ENCODE measurements at regions not wholly inside any gene's neighbourhood (a gene's known extent, or its start where the extent isn't known, plus 50 kb on each side); places are given as distances from the start of the nearest gene placed in this dataset.

DNA sequence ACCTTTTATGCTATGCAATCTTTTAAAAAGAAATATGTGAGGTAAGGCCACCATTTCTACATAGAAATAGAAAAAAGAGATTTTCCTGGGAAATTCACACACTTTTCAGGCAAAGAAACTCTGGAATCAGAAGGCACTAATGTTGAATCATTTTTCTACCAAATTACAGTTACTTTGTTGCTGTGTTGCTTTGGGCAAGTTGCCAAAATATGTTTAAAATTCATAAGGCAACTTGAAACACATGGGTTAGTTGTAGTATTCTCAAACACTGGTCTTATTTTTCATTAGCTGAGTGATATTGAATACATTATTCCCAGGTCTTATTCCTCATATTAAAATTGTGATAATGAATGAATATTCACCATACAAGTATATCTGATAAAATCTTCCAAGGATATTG is 195.0 kb upstream of the SLITRK1 start:
- H3K27ac ChIP-seq (ENCODE audit: low read length) = no peak overlapping the region
- H3K79me2 ChIP-seq (ENCODE audit: low read length) = no peaks in the 10 kb centered on the region
- H2AFZ ChIP-seq (ENCODE audit: low read length) = no peak overlapping the region
- H3K36me3 ChIP-seq (ENCODE audit: insufficient read depth, low read length) = no peaks in the 10 kb centered on the region
- H3K9me2 ChIP-seq (replicated peaks; ENCODE audit: insufficient read depth, low read length) = 0 out of 2 replicates have a peak, but pooled peaks cover 4% of the 10 kb centered on the region
- H4K20me1 ChIP-seq (ENCODE audit: insufficient read depth, low read depth, low read length) = no peaks in the 10 kb centered on the region
- H3K9me3 ChIP-seq (ENCODE audit: low read length) = peaks cover 28% of the 10 kb centered on the region
- no peak overlapping the region for H3K4me3 ChIP-seq (ENCODE audit: low read length)
- H3K4me1 ChIP-seq (ENCODE audit: low read length) = no peaks in the 10 kb centered on the region
- no peak overlapping the region for H3K9ac ChIP-seq (ENCODE audit: low read length)
- H3K4me2 ChIP-seq (ENCODE audit: low read depth, low read length, poor library complexity, severe bottlenecking) = no peak overlapping the region
- H3K27me3 ChIP-seq (ENCODE audit: low read length) = no peaks in the 10 kb centered on the region
- no peak for DNase-seq

DNA sequence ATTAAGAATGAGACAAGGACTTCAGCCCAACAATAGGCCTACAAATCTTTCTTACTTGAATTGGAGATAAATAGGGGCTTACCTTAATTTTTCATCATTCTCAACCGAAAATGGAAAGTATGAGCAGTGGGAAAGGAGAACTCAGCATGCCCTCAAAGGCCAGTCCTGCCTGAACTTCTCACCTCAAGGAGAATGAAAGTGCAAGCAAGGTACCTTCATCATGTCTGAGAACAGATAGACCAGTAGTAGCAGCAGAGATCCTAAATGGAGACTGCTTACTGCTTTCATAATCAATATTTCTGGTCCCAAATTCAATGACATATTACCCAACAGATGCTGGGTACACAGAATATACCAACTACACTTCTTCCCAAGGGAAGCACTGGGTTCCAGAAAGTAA is 194.0 kb upstream of the SLITRK1 start:
- 0 out of 2 replicates have a peak, but pooled peaks cover 4% of the 10 kb centered on the region for H3K9me2 ChIP-seq (replicated peaks; ENCODE audit: insufficient read depth, low read length)
- no peak overlapping the region for H3K4me2 ChIP-seq (ENCODE audit: low read depth, low read length, poor library complexity, severe bottlenecking)
- peaks cover 28% of the 10 kb centered on the region for H3K9me3 ChIP-seq (ENCODE audit: low read length)
- no peaks in the 10 kb centered on the region for H3K27me3 ChIP-seq (ENCODE audit: low read length)
- no peak overlapping the region for H2AFZ ChIP-seq (ENCODE audit: low read length)
- no peak overlapping the region for H3K27ac ChIP-seq (ENCODE audit: low read length)
- H3K9ac ChIP-seq (ENCODE audit: low read length) = no peak overlapping the region
- no peaks in the 10 kb centered on the region for H3K4me1 ChIP-seq (ENCODE audit: low read length)
- no peaks in the 10 kb centered on the region for H3K36me3 ChIP-seq (ENCODE audit: insufficient read depth, low read length)
- H3K4me3 ChIP-seq (ENCODE audit: low read length) = no peak overlapping the region
- no peaks in the 10 kb centered on the region for H3K79me2 ChIP-seq (ENCODE audit: low read length)
- DNase-seq = no peak
- H4K20me1 ChIP-seq (ENCODE audit: insufficient read depth, low read depth, low read length) = no peaks in the 10 kb centered on the region

DNA sequence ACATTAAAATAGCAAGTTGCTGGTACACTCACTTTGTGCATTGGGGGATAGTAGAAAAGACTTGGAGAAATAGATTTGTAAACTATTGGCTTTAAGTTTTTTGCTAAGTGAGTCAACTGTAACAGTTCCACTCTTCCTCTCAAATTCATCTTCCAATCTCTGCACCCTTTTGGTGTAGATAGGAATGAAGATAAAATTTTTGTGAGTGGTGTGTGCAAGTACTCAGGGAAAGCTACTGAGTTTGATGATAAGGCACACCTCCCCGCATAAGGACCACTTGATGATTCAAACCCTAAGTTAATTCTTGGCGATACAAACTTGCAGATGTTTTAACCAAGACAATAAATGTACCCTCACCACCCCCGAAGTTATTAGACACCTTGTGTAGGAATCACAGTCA is 168.3 kb upstream of the SLITRK1 start:
- DNase-seq = no peak
- Histone ChIP-seq H4K20me1 (ENCODE audit: insufficient read depth, low read depth, low read length) (no peaks in the 10 kb centered on the region), H3K27ac (ENCODE audit: low read length) (no peak overlapping the region), H3K4me2 (ENCODE audit: low read depth, low read length, poor library complexity, severe bottlenecking) (no peak overlapping the region), H3K9me3 (ENCODE audit: low read length) (peaks cover 19% of the 10 kb centered on the region), H3K4me3 (ENCODE audit: low read length) (no peak overlapping the region), H3K9me2 (replicated peaks; ENCODE audit: insufficient read depth, low read length) (no peaks in the 10 kb centered on the region), H3K27me3 (ENCODE audit: low read length) (no peaks in the 10 kb centered on the region), H3K4me1 (ENCODE audit: low read length) (no peaks in the 10 kb centered on the region), H3K36me3 (ENCODE audit: insufficient read depth, low read length) (no peaks in the 10 kb centered on the region), H3K79me2 (ENCODE audit: low read length) (no peaks in the 10 kb centered on the region), H2AFZ (ENCODE audit: low read length) (no peak overlapping the region), H3K9ac (ENCODE audit: low read length) (no peak overlapping the region)

DNA sequence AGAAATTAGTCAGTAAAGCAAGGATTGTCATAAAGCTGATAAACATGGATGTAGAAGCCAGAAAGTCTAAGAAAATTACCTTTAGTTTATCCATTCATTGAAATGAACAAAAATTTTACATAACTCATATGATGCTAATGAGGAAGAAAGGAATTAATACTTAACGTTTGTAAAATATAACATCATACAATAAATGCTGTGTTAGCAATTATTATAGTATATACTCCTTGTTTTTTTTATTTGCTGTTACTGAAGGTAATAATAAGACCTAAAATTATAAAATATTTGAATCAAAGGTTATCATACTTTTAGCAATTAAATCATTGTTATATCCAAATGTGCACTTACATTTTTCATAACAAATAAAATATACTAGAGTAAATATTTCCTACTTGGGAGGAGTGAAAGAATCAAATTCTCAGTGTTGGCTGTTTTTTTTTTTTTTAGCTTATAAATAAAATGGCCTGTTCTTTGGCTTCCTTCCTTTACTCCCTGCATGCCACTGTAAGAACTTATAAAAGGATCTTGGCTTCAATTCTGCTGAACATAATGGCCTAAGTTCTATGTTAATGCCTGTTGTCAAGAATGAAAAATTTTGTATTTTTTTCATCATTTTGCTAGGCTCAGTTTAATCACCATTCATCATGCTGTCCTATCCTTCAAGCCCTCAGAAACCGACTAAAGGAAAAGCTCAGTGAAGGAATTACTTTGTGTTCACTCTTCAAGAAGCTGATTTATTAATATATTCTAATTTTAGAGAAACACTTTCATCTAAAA is 167.4 kb upstream of the SLITRK1 start:
- Histone ChIP-seq H3K27me3 (ENCODE audit: low read length) (no peaks in the 10 kb centered on the region), H3K9ac (ENCODE audit: low read length) (no peak overlapping the region), H3K9me3 (ENCODE audit: low read length) (peaks cover 18% of the 10 kb centered on the region), H3K27ac (ENCODE audit: low read length) (no peak overlapping the region), H3K4me1 (ENCODE audit: low read length) (no peaks in the 10 kb centered on the region), H3K79me2 (ENCODE audit: low read length) (no peaks in the 10 kb centered on the region), H3K4me3 (ENCODE audit: low read length) (no peak overlapping the region), H2AFZ (ENCODE audit: low read length) (no peak overlapping the region), H3K36me3 (ENCODE audit: insufficient read depth, low read length) (no peaks in the 10 kb centered on the region), H4K20me1 (ENCODE audit: insufficient read depth, low read depth, low read length) (no peaks in the 10 kb centered on the region), H3K9me2 (replicated peaks; ENCODE audit: insufficient read depth, low read length) (no peaks in the 10 kb centered on the region), H3K4me2 (ENCODE audit: low read depth, low read length, poor library complexity, severe bottlenecking) (no peak overlapping the region)
- no peak for DNase-seq

DNA sequence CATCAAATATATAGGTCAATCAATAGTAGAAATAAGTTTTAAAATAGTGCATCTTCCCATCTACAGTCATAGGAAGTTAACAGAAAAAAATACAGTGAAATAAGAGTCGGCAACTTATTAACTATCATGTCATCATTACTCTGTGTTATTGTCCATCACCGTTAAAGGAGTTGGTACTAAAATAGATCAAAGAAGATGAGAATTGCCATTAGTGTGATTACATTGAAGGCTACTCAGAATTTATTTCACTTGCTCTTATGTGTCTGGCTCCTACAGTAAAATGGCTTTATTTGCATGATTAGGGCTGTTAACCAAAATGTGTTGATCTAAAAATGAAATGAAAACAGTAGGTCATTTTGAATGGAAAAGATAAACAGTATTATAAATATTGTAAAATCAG is 162.5 kb upstream of the SLITRK1 start:
- no peaks in the 10 kb centered on the region for H3K79me2 ChIP-seq (ENCODE audit: low read length)
- H3K9me2 ChIP-seq (replicated peaks; ENCODE audit: insufficient read depth, low read length) = no peaks in the 10 kb centered on the region
- H4K20me1 ChIP-seq (ENCODE audit: insufficient read depth, low read depth, low read length) = no peaks in the 10 kb centered on the region
- H3K4me1 ChIP-seq (ENCODE audit: low read length) = no peaks in the 10 kb centered on the region
- no peak overlapping the region for H3K4me2 ChIP-seq (ENCODE audit: low read depth, low read length, poor library complexity, severe bottlenecking)
- peaks cover 13% of the 10 kb centered on the region; the same call in 1 of the 2 replicates for H3K9me3 ChIP-seq (ENCODE audit: low read length)
- H3K27ac ChIP-seq (ENCODE audit: low read length) = no peak overlapping the region
- H3K36me3 ChIP-seq (ENCODE audit: insufficient read depth, low read length) = no peaks in the 10 kb centered on the region
- no peak overlapping the region for H3K9ac ChIP-seq (ENCODE audit: low read length)
- no peak overlapping the region for H3K4me3 ChIP-seq (ENCODE audit: low read length)
- no peak for DNase-seq
- no peaks in the 10 kb centered on the region for H3K27me3 ChIP-seq (ENCODE audit: low read length)
- no peak overlapping the region for H2AFZ ChIP-seq (ENCODE audit: low read length)

DNA sequence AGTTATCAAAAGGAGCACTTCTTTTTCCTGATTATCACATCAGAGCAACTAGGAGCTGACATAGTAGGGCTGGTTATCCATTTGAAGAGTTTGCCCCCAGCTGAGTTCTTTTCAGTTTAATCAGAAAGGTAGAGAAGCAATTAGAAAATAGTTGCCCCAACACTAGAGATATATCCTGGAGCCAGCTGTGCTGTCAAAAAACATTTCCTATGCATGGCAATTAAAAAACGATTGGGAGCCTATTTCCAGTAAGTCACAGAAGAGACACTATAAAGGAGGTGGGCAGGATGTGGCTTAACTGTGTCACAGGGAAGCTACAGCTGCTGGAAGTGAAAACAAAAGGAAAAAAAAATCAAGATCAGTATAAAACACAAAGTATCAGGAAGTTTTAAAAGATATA is 155.7 kb upstream of the SLITRK1 start:
- H3K9ac ChIP-seq (ENCODE audit: low read length) = no peak overlapping the region
- H3K4me3 ChIP-seq (ENCODE audit: low read length) = no peak overlapping the region
- H3K27ac ChIP-seq (ENCODE audit: low read length) = no peak overlapping the region
- H4K20me1 ChIP-seq (ENCODE audit: insufficient read depth, low read depth, low read length) = no peaks in the 10 kb centered on the region
- H3K9me3 ChIP-seq (ENCODE audit: low read length) = peaks cover 4% of the 10 kb centered on the region; the same call in 1 of the 2 replicates
- H3K36me3 ChIP-seq (ENCODE audit: insufficient read depth, low read length) = no peaks in the 10 kb centered on the region
- H2AFZ ChIP-seq (ENCODE audit: low read length) = no peak overlapping the region
- H3K79me2 ChIP-seq (ENCODE audit: low read length) = no peaks in the 10 kb centered on the region
- DNase-seq = no peak
- no peaks in the 10 kb centered on the region for H3K4me1 ChIP-seq (ENCODE audit: low read length)
- no peaks in the 10 kb centered on the region for H3K27me3 ChIP-seq (ENCODE audit: low read length)
- H3K9me2 ChIP-seq (replicated peaks; ENCODE audit: insufficient read depth, low read length) = no peaks in the 10 kb centered on the region
- H3K4me2 ChIP-seq (ENCODE audit: low read depth, low read length, poor library complexity, severe bottlenecking) = no peak overlapping the region

DNA sequence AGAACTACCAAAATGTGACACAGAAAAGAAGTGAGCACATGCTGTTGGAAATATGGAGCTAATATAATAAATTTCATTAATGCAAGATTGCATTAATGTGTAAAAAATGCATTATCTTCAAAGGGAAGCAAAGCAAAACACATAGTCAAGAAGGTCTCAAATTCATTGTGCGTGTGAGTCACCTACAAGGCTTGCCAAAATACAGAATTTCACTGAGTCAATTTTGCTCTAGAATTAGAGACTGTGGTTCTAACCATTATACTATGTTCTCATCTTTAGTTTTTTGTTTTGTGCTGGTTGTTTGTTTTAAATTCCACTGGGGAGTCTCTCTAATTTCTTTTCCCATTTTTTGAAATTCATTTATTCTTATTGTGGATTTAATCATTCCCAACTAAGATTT is 149.8 kb upstream of the SLITRK1 start:
- Histone ChIP-seq H4K20me1 (ENCODE audit: insufficient read depth, low read depth, low read length) (no peaks in the 10 kb centered on the region), H3K4me1 (ENCODE audit: low read length) (no peaks in the 10 kb centered on the region), H3K9me3 (ENCODE audit: low read length) (peaks cover 4% of the 10 kb centered on the region; the same call in 1 of the 2 replicates), H3K27me3 (ENCODE audit: low read length) (no peaks in the 10 kb centered on the region), H3K36me3 (ENCODE audit: insufficient read depth, low read length) (no peaks in the 10 kb centered on the region), H3K79me2 (ENCODE audit: low read length) (no peaks in the 10 kb centered on the region), H3K9me2 (replicated peaks; ENCODE audit: insufficient read depth, low read length) (no peaks in the 10 kb centered on the region), H3K9ac (ENCODE audit: low read length) (no peak overlapping the region), H3K4me3 (ENCODE audit: low read length) (no peak overlapping the region), H3K27ac (ENCODE audit: low read length) (no peak overlapping the region), H2AFZ (ENCODE audit: low read length) (no peak overlapping the region), H3K4me2 (ENCODE audit: low read depth, low read length, poor library complexity, severe bottlenecking) (no peak overlapping the region)
- DNase-seq = no peak

DNA sequence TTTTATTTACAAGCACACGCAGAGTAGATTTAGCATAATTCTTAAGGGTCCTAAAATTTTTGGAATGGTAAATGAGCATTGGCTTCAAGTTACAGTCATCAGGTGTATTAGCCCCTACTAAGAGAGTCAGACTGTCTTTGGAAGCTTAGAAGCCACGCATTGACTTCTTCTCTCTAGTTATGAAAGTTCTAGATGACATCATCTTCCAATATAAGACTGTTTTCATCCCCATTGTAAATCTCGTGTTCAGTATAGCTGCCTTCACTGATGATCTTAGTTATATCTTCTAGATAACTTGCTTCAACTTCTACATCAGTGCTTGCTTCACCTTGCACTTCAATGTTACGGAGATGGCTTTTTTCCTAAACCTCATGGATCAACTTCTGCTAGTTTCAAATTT is 148.8 kb upstream of the SLITRK1 start:
- Histone ChIP-seq H4K20me1 (ENCODE audit: insufficient read depth, low read depth, low read length) (no peaks in the 10 kb centered on the region), H3K79me2 (ENCODE audit: low read length) (no peaks in the 10 kb centered on the region), H3K4me2 (ENCODE audit: low read depth, low read length, poor library complexity, severe bottlenecking) (no peak overlapping the region), H3K4me3 (ENCODE audit: low read length) (no peak overlapping the region), H3K9me3 (ENCODE audit: low read length) (no peaks in the 10 kb centered on the region), H3K27me3 (ENCODE audit: low read length) (no peaks in the 10 kb centered on the region), H3K4me1 (ENCODE audit: low read length) (no peaks in the 10 kb centered on the region), H3K36me3 (ENCODE audit: insufficient read depth, low read length) (no peaks in the 10 kb centered on the region), H3K9me2 (replicated peaks; ENCODE audit: insufficient read depth, low read length) (no peaks in the 10 kb centered on the region), H2AFZ (ENCODE audit: low read length) (no peak overlapping the region), H3K9ac (ENCODE audit: low read length) (no peak overlapping the region), H3K27ac (ENCODE audit: low read length) (no peak overlapping the region)
- DNase-seq = no peak
